Activated naive CD4-positive, alpha-beta T cell (primary cell): ENCODE measurements at regions not wholly inside any gene's neighbourhood (a gene's known extent, or its start where the extent isn't known, plus 50 kb on each side); places are given as distances from the start of the nearest gene placed in this dataset.
"Not testable (repeated sequence)": the region's sequence is repeated elsewhere in the genome, so short reads cannot be mapped to it uniquely, and the experiment has no call there.

ENCODE experiments used
- DNase-seq, 4 experiments: peaks; one replicate each; lab custom pipeline; 2025; lab: John Stamatoyannopoulos, UW

- not testable (repeated sequence) for DNase-seq
Measured at GRCh38 chr10:90119631-90120280, 418.4 kb downstream of the KIF20B start.

- no peak for DNase-seq
Measured at GRCh38 chr10:90125456-90126255, 424.3 kb downstream of the KIF20B start.

GRCh38 chr10:90126256-90126595, 424.8 kb downstream of the KIF20B start:
- DNase-seq, result no peak

GRCh38 chr10:90130321-90131086, 429.1 kb downstream of the KIF20B start:
- DNase-seq, result no peak

- no peak for DNase-seq
Measured at GRCh38 chr10:90133606-90134005, 432.2 kb downstream of the KIF20B start.

- no peak for DNase-seq
Measured at GRCh38 chr10:90136731-90137316, 435.4 kb downstream of the KIF20B start.

- DNase-seq, result no peak
Measured at GRCh38 chr10:90138844-90139243, 437.5 kb downstream of the KIF20B start.

- no peak for DNase-seq
Measured at GRCh38 chr10:90141791-90142190, 440.4 kb downstream of the KIF20B start.

GRCh38 chr10:90143937-90144336, 442.5 kb downstream of the KIF20B start:
- DNase-seq, result no peak

GRCh38 chr10:90148116-90148855, 446.9 kb downstream of the KIF20B start:
- DNase-seq, result no peak

- DNase-seq, result no peak
Measured at GRCh38 chr10:90149563-90149962, 448.2 kb downstream of the KIF20B start.

- no peak for DNase-seq
Measured at GRCh38 chr10:90162271-90162853, 461.0 kb downstream of the KIF20B start.

- DNase-seq, result no peak
Measured at GRCh38 chr10:90167174-90168064, 466.0 kb downstream of the KIF20B start.

- no peak for DNase-seq
Measured at GRCh38 chr10:90168244-90168643, 466.9 kb downstream of the KIF20B start.

GRCh38 chr10:90171014-90171722, 469.8 kb downstream of the KIF20B start:
- DNase-seq, result no peak

- no peak for DNase-seq
Measured at GRCh38 chr10:90174531-90174930, 473.1 kb downstream of the KIF20B start.

- no peak for DNase-seq
Measured at GRCh38 chr10:90175161-90175681, 473.8 kb downstream of the KIF20B start.

GRCh38 chr10:90179696-90180407, 478.5 kb downstream of the KIF20B start:
- DNase-seq, result no peak
